ENCODE measurements at regions not wholly inside any gene's neighbourhood (a gene's known extent, or its start where the extent isn't known, plus 50 kb on each side); places are given as distances from the start of the nearest gene placed in this dataset.

DNA sequence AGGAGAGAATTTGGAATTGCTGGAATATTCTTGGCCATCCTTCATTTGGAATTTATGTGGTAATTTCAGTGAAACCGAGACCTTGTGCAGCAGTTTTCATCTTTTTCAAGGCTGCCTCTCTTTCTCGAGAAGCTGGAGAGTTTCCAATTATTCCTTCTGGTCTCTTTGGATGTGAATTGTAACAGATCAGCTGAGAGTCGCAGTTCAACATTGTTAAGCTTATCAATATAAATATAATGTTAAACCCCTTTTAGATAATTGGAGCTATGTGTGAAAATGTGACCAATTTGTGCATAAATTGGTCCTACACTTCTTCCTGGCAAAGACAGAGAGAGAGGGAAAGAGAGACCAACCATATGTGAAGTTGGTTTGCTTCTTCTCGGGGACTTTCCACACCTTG is 425.6 kb downstream of the TSHZ3 start:
- ChIA-PET CTCF (ENCODE audit: partially characterized antibody) (interaction anchor here (1.4 kb wide), 1 partner anchor 22 kb away, joined by 4 read pairs; no protein-coding TSS in a partner anchor), POLR2A (ENCODE audit: partially characterized antibody) (interaction anchor here (1.4 kb wide), 1 partner anchor 30 kb away, joined by 4 read pairs; no protein-coding TSS in a partner anchor)
- Histone ChIP-seq H2AK5ac (ENCODE audit: low read depth, low read length) (no peak overlapping the region), H4K20me1 (replicated peaks in 1 of 2; ENCODE audit: control insufficient read depth in 1 of 2, insufficient read depth in 2 of 2, low read length in 2 of 2) (no peaks in the 10 kb centered on the region), H3K4me3 (ENCODE audit: extremely low read depth in 1 of 4, insufficient read depth in 2 of 4, low read depth in 3 of 4, low read length in 4 of 4) (no peak overlapping the region), H2BK12ac (ENCODE audit: low read depth, low read length) (no peak overlapping the region), H3K27me3 (replicated peaks in 1 of 4; ENCODE audit: control insufficient read depth in 3 of 4, extremely low read depth in 1 of 4, insufficient read depth in 3 of 4, low read length in 3 of 4) (no peaks in the 10 kb centered on the region; a peak in 2 of 7 replicates), H3K9me3 (ENCODE audit: insufficient read depth in 2 of 2, low read depth in 1 of 2, low read length in 1 of 2) (peaks cover 5 to 15% of the 10 kb centered on the region in 2 experiments; a peak in 3 of 4 replicates), H3K23me2 (ENCODE audit: low read depth, low read length) (no peaks in the 10 kb centered on the region), H3K23ac (ENCODE audit: insufficient read length) (no peak overlapping the region), H4K8ac (ENCODE audit: extremely low read depth, insufficient read depth, low read length) (no peak overlapping the region), H2BK15ac (ENCODE audit: low read length) (no peak overlapping the region), H2BK5ac (ENCODE audit: low read depth, low read length) (no peak overlapping the region), H3K79me2 (ENCODE audit: control insufficient read depth in 1 of 2, insufficient read depth in 2 of 2, low read length in 2 of 2) (no peaks in the 10 kb centered on the region), H2AFZ (ENCODE audit: low read length) (no peak overlapping the region), H2BK120ac (replicated peaks; ENCODE audit: low read depth, low read length) (no peak overlapping the region), H3K36me3 (ENCODE audit: control insufficient read depth in 2 of 4, insufficient read depth in 4 of 4, low read length in 3 of 4) (no peaks in the 10 kb centered on the region), H4K5ac (ENCODE audit: insufficient read length, low read depth, low read length) (no peak overlapping the region), H2BK20ac (ENCODE audit: low read length) (no peak overlapping the region), H4K91ac (replicated peaks; ENCODE audit: insufficient read length, low read length) (no peak overlapping the region), H3K27ac (ENCODE audit: low read depth, low read length) (no peak overlapping the region), H3K4me2 (ENCODE audit: insufficient read depth in 1 of 2, low read depth in 2 of 2, low read length in 2 of 2) (no peak overlapping the region), H3K4me1 (replicated peaks in 1 of 4; ENCODE audit: control insufficient read depth in 3 of 4, insufficient read depth in 4 of 4, low read length in 3 of 4) (peaks cover 0 to 3% (median 0%) of the 10 kb centered on the region in 4 experiments; a peak in 1 of 7 replicates), H3K9ac (replicated peaks in 1 of 4; ENCODE audit: extremely low read depth in 1 of 4, low read depth in 3 of 4, low read length in 3 of 4) (no peak overlapping the region), H3K14ac (ENCODE audit: insufficient read length) (no peak overlapping the region), H3K79me1 (ENCODE audit: low read depth, low read length) (no peaks in the 10 kb centered on the region), H3K56ac (replicated peaks; ENCODE audit: insufficient read length, low read depth, low read length) (no peak overlapping the region), H3K4ac (replicated peaks; ENCODE audit: insufficient read length, low read depth, low read length) (no peak overlapping the region), H3K18ac (ENCODE audit: extremely low read depth, low read length) (no peak overlapping the region)
- FAIRE-seq (no peak), DNase-seq (ENCODE audit: low read depth in 1 of 2, low spot score in 2 of 2) (no peak)
- 85% methylated on average over 4 of the region's 4 CpGs; no CpG with 5 or more reads in 1 of the 2 experiments for WGBS, 2 experiments (ENCODE audit: extremely low coverage in 1 of 2, insufficient coverage in 1 of 2, insufficient read length in 1 of 2, insufficient replicate concordance in 2 of 2, low coverage in 1 of 2, low lambda C conversion rate in 2 of 2, missing lambda C conversion rate in 1 of 2)
- TF ChIP-seq FOSL1 (IDR thresholded peaks at IDR 0.05; ENCODE audit: insufficient read depth, low read depth, low read length) (no peak), EGR1 (IDR thresholded peaks at IDR 0.05; ENCODE audit: borderline replicate concordance, low read depth, low read length) (no peak), CHD2 (IDR thresholded peaks at IDR 0.05; ENCODE audit: low read length) (no peak)
